Heart left ventricle (tissue), 16 donors: ENCODE measurements at regions not wholly inside any gene's neighbourhood (a gene's known extent, or its start where the extent isn't known, plus 50 kb on each side); places are given as distances from the start of the nearest gene placed in this dataset.

Experiments used
- ATAC-seq, 4 donors: fragments of 200-7000 bp; cut with Tn5 transposase; one replicate each; pipeline ENCODE4 v1.9.1; 2020 to 2022; ENCODE audit warnings: moderate library complexity in 4 of 4, mild to moderate bottlenecking in 3 of 4, moderate number of reproducible peaks in 1 of 4
- DNase-seq, 5 donors: peaks; one replicate each; pipeline ENCODE4 v3.0.0-alpha.2; 2020
- H3K27ac ChIP-seq, 12 donors: fragments of 200-600 bp; sonication (generic) in 4 of 12; one replicate each; pipeline versions ENCODE4 v1.5.0 to v1.8.0; 2016 to 2022; ENCODE audit warnings: mild to moderate bottlenecking in 2 of 12
- H3K27me3 ChIP-seq, 9 donors: fragments of 200-600 bp; sonication (generic) in 2 of 9; one replicate each; pipeline versions ENCODE4 v1.5.1 to v1.8.0; 2016 to 2022; ENCODE audit warnings: mild to moderate bottlenecking in 3 of 9
- H3K36me3 ChIP-seq, 9 donors: fragments of 200-600 bp; sonication (generic) in 2 of 9; one replicate each; pipeline versions ENCODE4 v1.5.0 to v1.8.0; 2018 to 2022; ENCODE audit warnings: mild to moderate bottlenecking in 2 of 9
- H3K4me1 ChIP-seq, 12 donors: fragments of 200-600 bp; sonication (generic) in 4 of 12; one replicate each; pipeline versions ENCODE4 v1.5.0 to v1.8.0; 2016 to 2022; ENCODE audit warnings: mild to moderate bottlenecking in 3 of 12
- H3K4me3 ChIP-seq, 12 donors: fragments of 200-600 bp; sonication (generic) in 4 of 12; one replicate each; pipeline versions ENCODE4 v1.5.0 to v1.8.0; 2017 to 2022; ENCODE audit warnings: mild to moderate bottlenecking in 9 of 12, moderate library complexity in 4 of 12
- H3K9me3 ChIP-seq, 12 donors: fragments of 200-600 bp; sonication (generic) in 4 of 12; one replicate each; pipeline versions ENCODE4 v1.5.0 to v1.8.0; 2016 to 2022; ENCODE audit warnings: mild to moderate bottlenecking in 1 of 12
- POLR2A ChIP-seq, 2 donors: fragments of 450-650 bp; IDR thresholded peaks; one replicate each; pipeline ENCODE4 v1.6.1; 2017; ENCODE audit warnings: antibody characterized with exemption in 2 of 2, mild to moderate bottlenecking in 2 of 2, moderate library complexity in 2 of 2
- WGBS, 4 donors: extraction: QIAGEN DNeasy Blood & Tissue Kit in 2 of 4; methylation state at CpG; one replicate each; pipeline versions ENCODE4 v1.1.5 to v1.1.7; 2013 to 2018; 5-methylcytosine and 5-hydroxymethylcytosine counted together
- intact Hi-C, 10 donors: fragments of 100-400 bp; cut with DNase I; formaldehyde crosslinking; loops; one replicate each; pipeline versions ENCODE4 v1.11.1 to v1.14.2; 2022
- TF ChIP-seq, protein P1 (sequence below), 12 donors: fragments of 200-600 bp; sonication (generic) in 4 of 12; IDR thresholded peaks; one replicate each; pipeline versions ENCODE4 v1.5.0 to v1.8.0; 2018 to 2022; ENCODE audit warnings: antibody characterized with exemption in 12 of 12, mild to moderate bottlenecking in 5 of 12
- donor health status: ischemic (EF 13 %, LVEDD 7.1; RV severe dilation, severe dysfunction).
- donor health status: healthy with polysubstance abuse.
- donor health status: DM: no; HTN: yes; CAD: no.
- donor health status: DM: no; HTN: no; CAD: no.
- donor health status: ischemic (EF 25% LVEDD 6.9; RV normal size, moderate dysfunction).
- donor health status: ischemic (EF 25% LVEDD 5.7; RV mildly dilated, moderate dysfunction).
- donor health status: healthy.
- donor health status: DM: yes; HTN: yes; CAD: no.
- donor health status: ischemic (EF 35%, LVEDD 5.7; RV mildly dilated, moderate dysfunction).
- donor health status: nonischemic (EF 11% LVEDD 7.7; RV severe dilation, severe dysfunction).
- donor health status: DM: yes; HTN: yes; CAD: no.
- donor health status: PGD.
- donor health status: ischemic (EF 29% LVEDD 5.4; RV normal size, mild dysfunction).
- donor health status: nonischemic (EF 23%, LVEDD 6.1; RV moderate dilation, normal function).

DNA sequence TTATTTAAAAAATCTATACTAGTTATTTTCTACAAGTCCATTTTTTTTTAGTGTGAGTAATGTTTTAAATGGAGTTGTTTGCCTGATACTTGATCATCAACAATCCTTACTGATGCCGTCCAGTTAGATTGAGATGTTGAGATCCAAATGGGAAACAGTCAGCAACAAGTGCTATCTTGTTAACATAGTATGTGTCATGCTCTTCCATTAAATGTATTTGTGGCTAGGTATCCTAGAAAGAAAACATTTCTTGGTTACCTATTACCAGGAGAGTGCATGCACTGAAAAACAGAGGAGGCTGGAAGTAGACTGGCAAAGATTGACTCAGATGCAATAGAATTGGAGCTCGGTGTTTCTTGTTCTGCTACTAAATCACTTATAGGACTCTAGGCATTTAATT, 123.4 kb upstream of the MAN2A1 start:
- Histone ChIP-seq H3K9me3 (no peaks in the 10 kb centered on the region), H3K4me1 (no peaks in the 10 kb centered on the region), H3K27me3 (no peaks in the 10 kb centered on the region), H3K27ac (no peak overlapping the region), H3K4me3 (no peak overlapping the region), H3K36me3 (no peaks in the 10 kb centered on the region)
- intact Hi-C loops, result no loop called here
- DNase-seq (no peak), ATAC-seq (no peak)
- TF ChIP-seq, protein P1, sequence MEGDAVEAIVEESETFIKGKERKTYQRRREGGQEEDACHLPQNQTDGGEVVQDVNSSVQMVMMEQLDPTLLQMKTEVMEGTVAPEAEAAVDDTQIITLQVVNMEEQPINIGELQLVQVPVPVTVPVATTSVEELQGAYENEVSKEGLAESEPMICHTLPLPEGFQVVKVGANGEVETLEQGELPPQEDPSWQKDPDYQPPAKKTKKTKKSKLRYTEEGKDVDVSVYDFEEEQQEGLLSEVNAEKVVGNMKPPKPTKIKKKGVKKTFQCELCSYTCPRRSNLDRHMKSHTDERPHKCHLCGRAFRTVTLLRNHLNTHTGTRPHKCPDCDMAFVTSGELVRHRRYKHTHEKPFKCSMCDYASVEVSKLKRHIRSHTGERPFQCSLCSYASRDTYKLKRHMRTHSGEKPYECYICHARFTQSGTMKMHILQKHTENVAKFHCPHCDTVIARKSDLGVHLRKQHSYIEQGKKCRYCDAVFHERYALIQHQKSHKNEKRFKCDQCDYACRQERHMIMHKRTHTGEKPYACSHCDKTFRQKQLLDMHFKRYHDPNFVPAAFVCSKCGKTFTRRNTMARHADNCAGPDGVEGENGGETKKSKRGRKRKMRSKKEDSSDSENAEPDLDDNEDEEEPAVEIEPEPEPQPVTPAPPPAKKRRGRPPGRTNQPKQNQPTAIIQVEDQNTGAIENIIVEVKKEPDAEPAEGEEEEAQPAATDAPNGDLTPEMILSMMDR (IDR thresholded peaks at IDR 0.05), result no peak
- TF ChIP-seq POLR2A (IDR thresholded peaks at IDR 0.05), result no peak
- 98 to 100% (median 99%) methylated on average over 2 of the region's 2 CpGs for WGBS, 4 donors

DNA sequence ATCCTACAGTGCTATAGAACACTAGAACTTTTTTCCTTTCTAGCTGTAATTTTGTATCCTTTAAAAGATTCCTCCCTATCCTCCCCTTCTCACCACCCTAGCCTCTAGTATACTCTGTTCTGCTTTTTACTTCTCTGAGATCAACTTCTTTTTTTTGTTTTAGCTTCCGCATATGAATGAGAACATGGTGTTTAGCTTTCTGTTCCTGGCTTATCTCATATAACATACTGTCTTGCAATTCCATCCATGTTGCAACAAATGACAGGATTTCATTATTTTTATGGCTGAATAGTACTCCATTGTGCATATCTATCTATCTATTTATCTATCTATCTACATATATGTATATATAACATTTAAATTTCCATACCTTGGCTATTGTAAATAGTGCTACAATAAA, 126.0 kb upstream of the MAN2A1 start:
- no peak overlapping the region for H3K27ac ChIP-seq
- TF ChIP-seq, protein P1 (IDR thresholded peaks at IDR 0.05), result no peak
- TF ChIP-seq POLR2A (IDR thresholded peaks at IDR 0.05), result no peak
- H3K4me3 ChIP-seq, result no peak overlapping the region
- no peaks in the 10 kb centered on the region for H3K4me1 ChIP-seq
- intact Hi-C loops, result no loop called here
- DNase-seq, result no peak
- no peaks in the 10 kb centered on the region for H3K27me3 ChIP-seq
- WGBS, 4 donors, result 92 to 99% (median 95%) methylated on average over 1 of the region's 1 CpG
- peak in 1 of 4 donors; percentile 38 for ATAC-seq
- H3K9me3 ChIP-seq, result no peaks in the 10 kb centered on the region
- no peaks in the 10 kb centered on the region for H3K36me3 ChIP-seq

DNA sequence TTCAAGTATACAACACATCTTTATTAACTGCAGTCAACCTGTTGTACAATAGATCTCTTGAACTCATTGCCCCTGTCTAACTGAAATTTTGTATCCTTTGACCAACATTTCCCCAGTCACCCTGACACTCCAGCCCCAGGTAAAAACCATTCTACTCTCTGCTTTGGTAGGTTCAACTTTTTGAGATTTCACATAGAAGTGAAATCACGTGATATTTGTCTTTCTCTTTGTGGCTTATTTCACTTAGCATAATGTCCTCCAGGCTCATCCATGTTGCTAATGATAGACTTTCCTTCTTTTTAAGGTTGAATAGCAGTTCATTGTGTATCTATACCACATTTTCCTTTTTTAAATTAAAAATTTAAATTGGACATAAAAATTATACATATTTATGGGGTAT, 126.5 kb upstream of the MAN2A1 start:
- H3K9me3 ChIP-seq, result no peaks in the 10 kb centered on the region
- no peak for TF ChIP-seq POLR2A (IDR thresholded peaks at IDR 0.05)
- TF ChIP-seq, protein P1 (IDR thresholded peaks at IDR 0.05), result no peak
- H3K27me3 ChIP-seq, result no peaks in the 10 kb centered on the region
- H3K4me1 ChIP-seq, result no peaks in the 10 kb centered on the region
- WGBS, 4 donors, result 84 to 89% (median 86%) methylated on average over 1 of the region's 1 CpG
- H3K36me3 ChIP-seq, result no peaks in the 10 kb centered on the region
- ATAC-seq, result no peak
- DNase-seq, result no peak
- no peak overlapping the region for H3K4me3 ChIP-seq
- intact Hi-C loops, result no loop called here
- H3K27ac ChIP-seq, result no peak overlapping the region

DNA sequence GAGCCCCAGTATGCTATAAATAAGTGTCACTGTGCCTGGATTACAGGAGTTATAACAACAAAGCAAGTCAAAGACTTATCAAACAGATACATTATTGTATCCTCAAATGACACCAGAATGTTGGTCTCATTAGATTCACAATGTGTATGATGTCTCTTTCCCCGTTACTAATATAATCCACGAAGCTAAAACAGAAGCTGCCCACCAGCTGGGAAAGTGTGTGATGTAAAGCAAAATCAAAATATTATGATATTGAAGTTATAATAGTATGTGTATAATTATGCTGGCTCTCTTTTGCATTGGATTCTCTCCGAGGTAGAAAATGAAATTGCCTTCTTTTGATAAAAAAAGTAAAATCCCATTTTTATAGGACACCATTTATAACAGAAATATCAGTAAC, 127.3 kb upstream of the MAN2A1 start:
- intact Hi-C loops, result no loop called here
- Histone ChIP-seq H3K9me3 (no peaks in the 10 kb centered on the region), H3K36me3 (no peaks in the 10 kb centered on the region), H3K4me1 (no peaks in the 10 kb centered on the region), H3K4me3 (no peak overlapping the region), H3K27me3 (no peaks in the 10 kb centered on the region), H3K27ac (no peak overlapping the region)
- ATAC-seq (no peak), DNase-seq (no peak)
- 74 to 79% (median 76%) methylated on average over 3 of the region's 3 CpGs for WGBS, 4 donors
- TF ChIP-seq POLR2A (IDR thresholded peaks at IDR 0.05), result no peak
- TF ChIP-seq, protein P1 (IDR thresholded peaks at IDR 0.05), result no peak
